ENCODE measurements at regions not wholly inside any gene's neighbourhood (a gene's known extent, or its start where the extent isn't known, plus 50 kb on each side); places are given as distances from the start of the nearest gene placed in this dataset.

GRCh38 chr3:186487819-186488218, 56.4 kb downstream of the CRYGS start:
- no peak overlapping the region for H2AK5ac ChIP-seq (ENCODE audit: low read length)
- no peak overlapping the region for H4K8ac ChIP-seq (ENCODE audit: low read depth, low read length)
- DNase-seq: no peak
- H3K9ac ChIP-seq (ENCODE audit: low read length): no peak overlapping the region
- no peak overlapping the region for H3K18ac ChIP-seq (ENCODE audit: low read length)
- H2AFZ ChIP-seq (ENCODE audit: insufficient read depth, low read length, poor library complexity): no peak overlapping the region
- H3K4me3 ChIP-seq (ENCODE audit: low read depth, low read length): no peak overlapping the region
- H3K9me3 ChIP-seq (ENCODE audit: insufficient read depth, low read depth, low read length): no peaks in the 10 kb centered on the region
- H3K27me3 ChIP-seq (ENCODE audit: insufficient read depth, low read length): no peaks in the 10 kb centered on the region
- no peak overlapping the region for H3K4ac ChIP-seq (ENCODE audit: low read depth, low read length)
- WGBS (ENCODE audit: extremely low coverage, insufficient coverage, insufficient read length): no CpG with 5 or more reads among the region's 3 CpGs
- no peak overlapping the region for H2BK12ac ChIP-seq (ENCODE audit: low read length)
- no peak overlapping the region for H2BK5ac ChIP-seq (ENCODE audit: low read depth, low read length, poor library complexity)
- H2BK120ac ChIP-seq (ENCODE audit: insufficient read depth, low read length, poor library complexity): no peak overlapping the region
- H3K79me1 ChIP-seq (ENCODE audit: low read length): no peaks in the 10 kb centered on the region
- H4K91ac ChIP-seq (ENCODE audit: low read depth, low read length): no peak overlapping the region
- no peak overlapping the region for H3K4me2 ChIP-seq (ENCODE audit: low read length)
- no peak overlapping the region for H3K14ac ChIP-seq (ENCODE audit: low read length)
- no peaks in the 10 kb centered on the region for H3K36me3 ChIP-seq (ENCODE audit: control insufficient read depth in 1 of 2, insufficient read depth in 2 of 2, low read length in 2 of 2)
- no peak overlapping the region for H3K23ac ChIP-seq (ENCODE audit: low read length)
- H4K12ac ChIP-seq (ENCODE audit: low read depth, low read length): no peak overlapping the region
- H3K4me1 ChIP-seq (ENCODE audit: control insufficient read depth in 1 of 2, insufficient read depth in 2 of 2, low read length in 2 of 2): no peaks in the 10 kb centered on the region
- H3K27ac ChIP-seq (ENCODE audit: low read depth, low read length): no peak overlapping the region
- H3K79me2 ChIP-seq (ENCODE audit: control insufficient read depth, insufficient read depth, low read length, poor library complexity): no peaks in the 10 kb centered on the region

GRCh38 chr3:186487037-186487436, 57.1 kb downstream of the CRYGS start:
- Histone ChIP-seq H3K27ac (ENCODE audit: low read depth, low read length) (no peak overlapping the region), H3K4me3 (ENCODE audit: low read depth, low read length) (no peak overlapping the region), H2BK12ac (ENCODE audit: low read length) (no peak overlapping the region), H3K79me1 (ENCODE audit: low read length) (no peaks in the 10 kb centered on the region), H3K36me3 (ENCODE audit: control insufficient read depth in 1 of 2, insufficient read depth in 2 of 2, low read length in 2 of 2) (no peaks in the 10 kb centered on the region), H4K91ac (ENCODE audit: low read depth, low read length) (no peak overlapping the region), H4K12ac (ENCODE audit: low read depth, low read length) (no peak overlapping the region), H2BK120ac (ENCODE audit: insufficient read depth, low read length, poor library complexity) (no peak overlapping the region), H3K18ac (ENCODE audit: low read length) (no peak overlapping the region), H3K4ac (ENCODE audit: low read depth, low read length) (no peak overlapping the region), H2AFZ (ENCODE audit: insufficient read depth, low read length, poor library complexity) (no peak overlapping the region), H3K14ac (ENCODE audit: low read length) (no peak overlapping the region), H3K4me1 (ENCODE audit: control insufficient read depth in 1 of 2, insufficient read depth in 2 of 2, low read length in 2 of 2) (no peaks in the 10 kb centered on the region), H3K27me3 (ENCODE audit: insufficient read depth, low read length) (no peaks in the 10 kb centered on the region), H2BK5ac (ENCODE audit: low read depth, low read length, poor library complexity) (no peak overlapping the region), H3K23ac (ENCODE audit: low read length) (no peak overlapping the region), H3K79me2 (ENCODE audit: control insufficient read depth, insufficient read depth, low read length, poor library complexity) (no peaks in the 10 kb centered on the region), H3K4me2 (ENCODE audit: low read length) (no peak overlapping the region), H2AK5ac (ENCODE audit: low read length) (no peak overlapping the region), H3K9ac (ENCODE audit: low read length) (no peak overlapping the region), H4K8ac (ENCODE audit: low read depth, low read length) (no peak overlapping the region), H3K9me3 (ENCODE audit: insufficient read depth, low read depth, low read length) (no peaks in the 10 kb centered on the region)
- WGBS (ENCODE audit: extremely low coverage, insufficient coverage, insufficient read length): no CpG with 5 or more reads among the region's 4 CpGs
- DNase-seq: peak in 1 of 2 donors; percentile 16

GRCh38 chr3:186483611-186484340, 60.4 kb downstream of the CRYGS start:
- no peaks in the 10 kb centered on the region for H3K4me1 ChIP-seq (ENCODE audit: control insufficient read depth in 1 of 2, insufficient read depth in 2 of 2, low read length in 2 of 2)
- H2BK120ac ChIP-seq (ENCODE audit: insufficient read depth, low read length, poor library complexity): no peak overlapping the region
- peak in 1 of 2 donors; percentile 47 for DNase-seq
- no peaks in the 10 kb centered on the region for H3K27me3 ChIP-seq (ENCODE audit: insufficient read depth, low read length)
- no peak overlapping the region for H2BK5ac ChIP-seq (ENCODE audit: low read depth, low read length, poor library complexity)
- no peaks in the 10 kb centered on the region for H3K79me1 ChIP-seq (ENCODE audit: low read length)
- no peak overlapping the region for H2AFZ ChIP-seq (ENCODE audit: insufficient read depth, low read length, poor library complexity)
- no peaks in the 10 kb centered on the region for H3K9me3 ChIP-seq (ENCODE audit: insufficient read depth, low read depth, low read length)
- H2BK12ac ChIP-seq (ENCODE audit: low read length): no peak overlapping the region
- no peaks in the 10 kb centered on the region for H3K79me2 ChIP-seq (ENCODE audit: control insufficient read depth, insufficient read depth, low read length, poor library complexity)
- H3K4me3 ChIP-seq (ENCODE audit: low read depth, low read length): no peak overlapping the region
- H3K4me2 ChIP-seq (ENCODE audit: low read length): no peak overlapping the region
- no peak overlapping the region for H3K18ac ChIP-seq (ENCODE audit: low read length)
- no peak overlapping the region for H3K9ac ChIP-seq (ENCODE audit: low read length)
- H4K8ac ChIP-seq (ENCODE audit: low read depth, low read length): no peak overlapping the region
- no peak overlapping the region for H4K12ac ChIP-seq (ENCODE audit: low read depth, low read length)
- H4K91ac ChIP-seq (ENCODE audit: low read depth, low read length): no peak overlapping the region
- no CpG with 5 or more reads among the region's 8 CpGs for WGBS (ENCODE audit: extremely low coverage, insufficient coverage, insufficient read length)
- no peaks in the 10 kb centered on the region for H3K36me3 ChIP-seq (ENCODE audit: control insufficient read depth in 1 of 2, insufficient read depth in 2 of 2, low read length in 2 of 2)
- H3K27ac ChIP-seq (ENCODE audit: low read depth, low read length): no peak overlapping the region
- H2AK5ac ChIP-seq (ENCODE audit: low read length): no peak overlapping the region
- H3K23ac ChIP-seq (ENCODE audit: low read length): no peak overlapping the region
- H3K4ac ChIP-seq (ENCODE audit: low read depth, low read length): no peak overlapping the region
- H3K14ac ChIP-seq (ENCODE audit: low read length): no peak overlapping the region

- no peak overlapping the region for H3K4me3 ChIP-seq (ENCODE audit: low read depth, low read length)
- H3K9me3 ChIP-seq (ENCODE audit: insufficient read depth, low read depth, low read length): peaks cover 2% of the 10 kb centered on the region
- H3K27me3 ChIP-seq (ENCODE audit: insufficient read depth, low read length): no peaks in the 10 kb centered on the region
- no CpG with 5 or more reads among the region's 4 CpGs for WGBS (ENCODE audit: extremely low coverage, insufficient coverage, insufficient read length)
- no peak overlapping the region for H2AK5ac ChIP-seq (ENCODE audit: low read length)
- no peaks in the 10 kb centered on the region for H3K79me1 ChIP-seq (ENCODE audit: low read length)
- H3K36me3 ChIP-seq (ENCODE audit: control insufficient read depth in 1 of 2, insufficient read depth in 2 of 2, low read length in 2 of 2): no peaks in the 10 kb centered on the region
- H2AFZ ChIP-seq (ENCODE audit: insufficient read depth, low read length, poor library complexity): no peak overlapping the region
- no peak overlapping the region for H4K91ac ChIP-seq (ENCODE audit: low read depth, low read length)
- H3K14ac ChIP-seq (ENCODE audit: low read length): no peak overlapping the region
- H3K4ac ChIP-seq (ENCODE audit: low read depth, low read length): no peak overlapping the region
- peaks cover 0 to 3% of the 10 kb centered on the region in 2 experiments for H3K4me1 ChIP-seq (ENCODE audit: control insufficient read depth in 1 of 2, insufficient read depth in 2 of 2, low read length in 2 of 2)
- H3K23ac ChIP-seq (ENCODE audit: low read length): no peak overlapping the region
- no peak overlapping the region for H2BK120ac ChIP-seq (ENCODE audit: insufficient read depth, low read length, poor library complexity)
- DNase-seq: no peak
- no peak overlapping the region for H3K18ac ChIP-seq (ENCODE audit: low read length)
- no peak overlapping the region for H4K8ac ChIP-seq (ENCODE audit: low read depth, low read length)
- no peak overlapping the region for H2BK12ac ChIP-seq (ENCODE audit: low read length)
- H4K12ac ChIP-seq (ENCODE audit: low read depth, low read length): no peak overlapping the region
- H2BK5ac ChIP-seq (ENCODE audit: low read depth, low read length, poor library complexity): no peak overlapping the region
- no peaks in the 10 kb centered on the region for H3K79me2 ChIP-seq (ENCODE audit: control insufficient read depth, insufficient read depth, low read length, poor library complexity)
- H3K27ac ChIP-seq (ENCODE audit: low read depth, low read length): no peak overlapping the region
- H3K4me2 ChIP-seq (ENCODE audit: low read length): no peak overlapping the region
- H3K9ac ChIP-seq (ENCODE audit: low read length): no peak overlapping the region
Observed at GRCh38 chr3:186481526-186481925, 62.7 kb downstream of the CRYGS start.

All from trophoblast cell (in vitro differentiated cells and primary cell).